ENCODE measurements at regions not wholly inside any gene's neighbourhood (a gene's known extent, or its start where the extent isn't known, plus 50 kb on each side); places are given as distances from the start of the nearest gene placed in this dataset.

DNA sequence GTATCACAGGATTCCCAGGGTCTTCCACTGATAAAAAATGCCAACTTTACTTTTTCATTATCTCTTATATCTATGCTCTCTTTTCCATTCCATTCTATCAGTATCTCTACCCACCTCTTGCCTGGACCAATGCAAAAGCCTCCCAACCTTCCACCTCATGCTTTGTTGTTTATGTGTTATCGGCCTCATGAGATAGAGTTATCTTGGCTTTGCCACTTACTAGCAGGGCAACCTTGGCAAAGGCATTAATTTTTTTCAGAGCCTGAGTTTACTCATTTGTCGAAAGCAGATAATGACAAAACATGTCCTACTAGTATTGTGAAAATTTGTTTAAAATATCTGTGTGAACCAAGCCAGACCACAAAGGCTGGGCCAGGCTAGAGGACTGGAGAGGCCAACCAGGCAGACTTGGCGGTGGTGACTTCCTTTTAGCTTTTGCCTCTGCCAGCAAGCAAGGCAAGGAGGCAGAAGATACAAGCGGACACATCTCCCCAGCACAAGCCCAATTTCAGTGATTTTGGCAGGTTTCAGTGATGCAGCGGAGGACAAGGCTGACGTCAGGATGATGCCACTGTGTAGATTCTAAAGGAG is 106.9 kb downstream of the ADAMTS15 start:
- no peak for TF ChIP-seq SPI1 (IDR thresholded peaks at IDR 0.05; ENCODE audit: borderline replicate concordance, low read depth)
- TF ChIP-seq, protein P1, sequence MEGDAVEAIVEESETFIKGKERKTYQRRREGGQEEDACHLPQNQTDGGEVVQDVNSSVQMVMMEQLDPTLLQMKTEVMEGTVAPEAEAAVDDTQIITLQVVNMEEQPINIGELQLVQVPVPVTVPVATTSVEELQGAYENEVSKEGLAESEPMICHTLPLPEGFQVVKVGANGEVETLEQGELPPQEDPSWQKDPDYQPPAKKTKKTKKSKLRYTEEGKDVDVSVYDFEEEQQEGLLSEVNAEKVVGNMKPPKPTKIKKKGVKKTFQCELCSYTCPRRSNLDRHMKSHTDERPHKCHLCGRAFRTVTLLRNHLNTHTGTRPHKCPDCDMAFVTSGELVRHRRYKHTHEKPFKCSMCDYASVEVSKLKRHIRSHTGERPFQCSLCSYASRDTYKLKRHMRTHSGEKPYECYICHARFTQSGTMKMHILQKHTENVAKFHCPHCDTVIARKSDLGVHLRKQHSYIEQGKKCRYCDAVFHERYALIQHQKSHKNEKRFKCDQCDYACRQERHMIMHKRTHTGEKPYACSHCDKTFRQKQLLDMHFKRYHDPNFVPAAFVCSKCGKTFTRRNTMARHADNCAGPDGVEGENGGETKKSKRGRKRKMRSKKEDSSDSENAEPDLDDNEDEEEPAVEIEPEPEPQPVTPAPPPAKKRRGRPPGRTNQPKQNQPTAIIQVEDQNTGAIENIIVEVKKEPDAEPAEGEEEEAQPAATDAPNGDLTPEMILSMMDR (IDR thresholded peaks at IDR 0.05; ENCODE audit: insufficient read depth, low read length) = no peak
- TF ChIP-seq GABPA (IDR thresholded peaks at IDR 0.05; ENCODE audit: low read depth) = no peak
- TF ChIP-seq, protein P2, sequence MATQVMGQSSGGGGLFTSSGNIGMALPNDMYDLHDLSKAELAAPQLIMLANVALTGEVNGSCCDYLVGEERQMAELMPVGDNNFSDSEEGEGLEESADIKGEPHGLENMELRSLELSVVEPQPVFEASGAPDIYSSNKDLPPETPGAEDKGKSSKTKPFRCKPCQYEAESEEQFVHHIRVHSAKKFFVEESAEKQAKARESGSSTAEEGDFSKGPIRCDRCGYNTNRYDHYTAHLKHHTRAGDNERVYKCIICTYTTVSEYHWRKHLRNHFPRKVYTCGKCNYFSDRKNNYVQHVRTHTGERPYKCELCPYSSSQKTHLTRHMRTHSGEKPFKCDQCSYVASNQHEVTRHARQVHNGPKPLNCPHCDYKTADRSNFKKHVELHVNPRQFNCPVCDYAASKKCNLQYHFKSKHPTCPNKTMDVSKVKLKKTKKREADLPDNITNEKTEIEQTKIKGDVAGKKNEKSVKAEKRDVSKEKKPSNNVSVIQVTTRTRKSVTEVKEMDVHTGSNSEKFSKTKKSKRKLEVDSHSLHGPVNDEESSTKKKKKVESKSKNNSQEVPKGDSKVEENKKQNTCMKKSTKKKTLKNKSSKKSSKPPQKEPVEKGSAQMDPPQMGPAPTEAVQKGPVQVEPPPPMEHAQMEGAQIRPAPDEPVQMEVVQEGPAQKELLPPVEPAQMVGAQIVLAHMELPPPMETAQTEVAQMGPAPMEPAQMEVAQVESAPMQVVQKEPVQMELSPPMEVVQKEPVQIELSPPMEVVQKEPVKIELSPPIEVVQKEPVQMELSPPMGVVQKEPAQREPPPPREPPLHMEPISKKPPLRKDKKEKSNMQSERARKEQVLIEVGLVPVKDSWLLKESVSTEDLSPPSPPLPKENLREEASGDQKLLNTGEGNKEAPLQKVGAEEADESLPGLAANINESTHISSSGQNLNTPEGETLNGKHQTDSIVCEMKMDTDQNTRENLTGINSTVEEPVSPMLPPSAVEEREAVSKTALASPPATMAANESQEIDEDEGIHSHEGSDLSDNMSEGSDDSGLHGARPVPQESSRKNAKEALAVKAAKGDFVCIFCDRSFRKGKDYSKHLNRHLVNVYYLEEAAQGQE (IDR thresholded peaks at IDR 0.05; ENCODE audit: insufficient replicate concordance, low read depth) = no peak
- TF ChIP-seq POLR2AphosphoS5 (IDR thresholded peaks at IDR 0.05; ENCODE audit: low read depth) = no peak
- H3K27ac ChIP-seq (replicated peaks) = no peak overlapping the region
- no peak for DNase-seq (ENCODE audit: low read depth in 1 of 2, low spot score in 1 of 2)

DNA sequence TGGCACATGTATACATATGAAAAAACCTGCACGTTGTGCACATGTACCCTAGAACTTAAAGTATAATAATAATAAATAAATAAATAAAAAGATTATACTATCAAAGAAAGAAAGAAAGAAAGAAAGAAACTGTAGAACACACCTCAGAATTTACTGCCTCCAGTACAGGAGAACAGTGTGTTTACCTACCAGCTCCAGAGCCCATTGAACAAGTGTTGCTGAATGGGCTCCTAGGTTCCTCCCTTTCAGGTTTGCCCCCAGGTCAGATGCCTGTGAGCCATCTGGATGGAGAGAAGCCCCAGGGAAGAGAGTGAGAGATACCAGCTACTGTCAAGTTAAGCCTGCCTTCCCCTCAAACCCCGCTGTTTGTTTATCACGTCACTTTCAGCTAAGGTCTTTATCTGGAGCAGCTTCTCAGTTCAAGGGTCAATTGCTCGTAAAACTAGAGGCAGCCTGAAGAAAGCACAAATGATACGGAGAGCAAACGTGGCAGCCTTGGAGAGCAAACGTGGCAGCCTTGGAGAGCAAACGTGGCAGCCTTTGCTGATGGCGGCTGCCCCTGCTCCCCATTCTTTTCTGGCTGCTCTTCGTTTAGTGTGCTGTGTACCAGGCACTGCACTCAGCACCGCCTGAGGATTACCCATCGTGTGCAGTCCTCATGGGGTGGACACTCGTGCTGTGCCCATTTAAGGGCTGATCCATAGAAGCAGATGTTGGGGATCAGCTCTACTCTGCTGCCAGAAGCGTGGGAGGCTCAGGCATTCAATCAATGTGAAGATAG is 111.7 kb downstream of the ADAMTS15 start:
- DNase-seq (ENCODE audit: low read depth in 1 of 2, low spot score in 1 of 2) = no peak
- no peak overlapping the region for H3K4me3 ChIP-seq (replicated peaks; ENCODE audit: insufficient read depth, low read length)
- H3K27ac ChIP-seq (replicated peaks) = no peak overlapping the region
- no peaks in the 10 kb centered on the region for H3K27me3 ChIP-seq (ENCODE audit: insufficient read depth, poor library complexity, severe bottlenecking)
- TF ChIP-seq SPI1 (IDR thresholded peaks at IDR 0.05; ENCODE audit: borderline replicate concordance, low read depth) (no peak), POLR2AphosphoS5 (IDR thresholded peaks at IDR 0.05; ENCODE audit: low read depth) (no peak), GABPA (IDR thresholded peaks at IDR 0.05; ENCODE audit: low read depth) (no peak)
- TF ChIP-seq, protein P2 (IDR thresholded peaks at IDR 0.05; ENCODE audit: insufficient replicate concordance, low read depth) = no peak
- TF ChIP-seq, protein P1 (IDR thresholded peaks at IDR 0.05; ENCODE audit: insufficient read depth, low read length) = no peak

More for the DNA sequence above, 106.9 kb downstream of the ADAMTS15 start:
- H3K27me3 ChIP-seq (ENCODE audit: insufficient read depth, poor library complexity, severe bottlenecking) = peaks cover 3% of the 10 kb centered on the region
- H3K4me3 ChIP-seq (replicated peaks; ENCODE audit: insufficient read depth, low read length) = no peak overlapping the region

DNA sequence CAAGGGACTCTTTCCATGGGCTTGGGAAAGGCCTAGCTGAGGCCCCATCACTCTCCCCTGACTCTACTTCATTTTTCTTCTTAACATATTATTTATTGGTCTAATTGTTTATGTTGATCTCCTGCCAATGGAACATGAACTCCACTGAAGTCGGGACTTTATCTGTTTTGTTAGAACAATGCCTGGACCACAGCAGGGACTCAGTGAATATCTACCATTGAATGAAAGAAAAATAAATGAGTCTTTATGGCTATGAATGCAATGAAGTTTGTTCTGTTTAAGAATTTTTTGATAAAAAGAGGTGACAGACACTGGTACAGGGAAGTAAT is 112.3 kb downstream of the ADAMTS15 start:
- no peak overlapping the region for H3K27ac ChIP-seq (replicated peaks)
- no peak overlapping the region for H3K4me3 ChIP-seq (replicated peaks; ENCODE audit: insufficient read depth, low read length)
- DNase-seq (ENCODE audit: low read depth in 1 of 2, low spot score in 1 of 2) = no peak
- TF ChIP-seq SPI1 (IDR thresholded peaks at IDR 0.05; ENCODE audit: borderline replicate concordance, low read depth) (no peak), GABPA (IDR thresholded peaks at IDR 0.05; ENCODE audit: low read depth) (no peak), POLR2AphosphoS5 (IDR thresholded peaks at IDR 0.05; ENCODE audit: low read depth) (no peak)
- TF ChIP-seq, protein P2 (IDR thresholded peaks at IDR 0.05; ENCODE audit: insufficient replicate concordance, low read depth) = no peak
- TF ChIP-seq, protein P1 (IDR thresholded peaks at IDR 0.05; ENCODE audit: insufficient read depth, low read length) = no peak
- no peaks in the 10 kb centered on the region for H3K27me3 ChIP-seq (ENCODE audit: insufficient read depth, poor library complexity, severe bottlenecking)
